Breast epithelium (tissue), 3 donors: ENCODE measurements at regions not wholly inside any gene's neighbourhood (a gene's known extent, or its start where the extent isn't known, plus 50 kb on each side); places are given as distances from the start of the nearest gene placed in this dataset.

Source experiments
- POLR2AphosphoS5 ChIP-seq, 3 donors: sonication (generic); formaldehyde crosslinking; IDR thresholded peaks; one replicate each; pipeline ENCODE4 v1.6.1; 2017; ENCODE audit warnings: antibody characterized with exemption in 3 of 3
- TF ChIP-seq, protein P1 (sequence below), 3 donors: fragments of 450-650 bp; IDR thresholded peaks; one replicate each; pipeline ENCODE4 v1.5.1; 2016 to 2017; ENCODE audit warnings: antibody characterized with exemption in 3 of 3, mild to moderate bottlenecking in 3 of 3, moderate library complexity in 3 of 3

DNA sequence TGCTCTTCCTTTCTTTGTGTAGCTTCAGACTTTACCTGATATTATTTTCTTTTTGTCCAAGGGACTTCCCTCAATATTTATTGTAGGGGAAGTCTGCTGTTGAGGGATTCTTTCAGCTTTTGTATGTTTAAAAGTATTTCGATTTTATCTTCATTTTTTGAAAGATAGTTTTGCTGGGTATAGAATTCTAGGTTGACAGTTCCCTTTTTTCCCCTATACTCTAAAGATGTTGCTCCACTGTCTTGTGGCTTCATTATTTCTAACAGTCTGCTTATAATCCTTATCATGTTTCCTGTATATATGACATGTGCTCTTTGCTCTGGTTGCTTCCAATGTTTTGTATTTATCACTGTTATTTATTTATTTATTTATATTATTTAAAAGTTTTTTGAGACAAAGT is 57.3 kb downstream of the CYTL1 start:
- TF ChIP-seq, protein P1, sequence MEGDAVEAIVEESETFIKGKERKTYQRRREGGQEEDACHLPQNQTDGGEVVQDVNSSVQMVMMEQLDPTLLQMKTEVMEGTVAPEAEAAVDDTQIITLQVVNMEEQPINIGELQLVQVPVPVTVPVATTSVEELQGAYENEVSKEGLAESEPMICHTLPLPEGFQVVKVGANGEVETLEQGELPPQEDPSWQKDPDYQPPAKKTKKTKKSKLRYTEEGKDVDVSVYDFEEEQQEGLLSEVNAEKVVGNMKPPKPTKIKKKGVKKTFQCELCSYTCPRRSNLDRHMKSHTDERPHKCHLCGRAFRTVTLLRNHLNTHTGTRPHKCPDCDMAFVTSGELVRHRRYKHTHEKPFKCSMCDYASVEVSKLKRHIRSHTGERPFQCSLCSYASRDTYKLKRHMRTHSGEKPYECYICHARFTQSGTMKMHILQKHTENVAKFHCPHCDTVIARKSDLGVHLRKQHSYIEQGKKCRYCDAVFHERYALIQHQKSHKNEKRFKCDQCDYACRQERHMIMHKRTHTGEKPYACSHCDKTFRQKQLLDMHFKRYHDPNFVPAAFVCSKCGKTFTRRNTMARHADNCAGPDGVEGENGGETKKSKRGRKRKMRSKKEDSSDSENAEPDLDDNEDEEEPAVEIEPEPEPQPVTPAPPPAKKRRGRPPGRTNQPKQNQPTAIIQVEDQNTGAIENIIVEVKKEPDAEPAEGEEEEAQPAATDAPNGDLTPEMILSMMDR (IDR thresholded peaks at IDR 0.05), result no peak
- TF ChIP-seq POLR2AphosphoS5 (IDR thresholded peaks at IDR 0.05), result no peak
